Smooth muscle cell (in vitro differentiated cells): ENCODE measurements at regions not wholly inside any gene's neighbourhood (a gene's known extent, or its start where the extent isn't known, plus 50 kb on each side); places are given as distances from the start of the nearest gene placed in this dataset.

Source experiments
- DNase-seq: peaks from one replicate; lab custom pipeline; 2025; ENCODE audit not compliant: unreplicated experiment; lab: John Stamatoyannopoulos, UW
- H2AFZ ChIP-seq: fragments of 200-600 bp; sonication (generic); 2 replicates; pipeline ENCODE4 v1.6.0; 2016; ENCODE audit warnings: antibody characterized with exemption, low read depth, mild to moderate bottlenecking
- H3F3A ChIP-seq: fragments of 200-600 bp; sonication (generic); 2 replicates; pipeline ENCODE4 v1.6.0; 2017; ENCODE audit warnings: antibody characterized with exemption, low read depth
- H3K27ac ChIP-seq: fragments of 200-600 bp; sonication (generic); 2 replicates; pipeline ENCODE4 v1.5.1; 2016; ENCODE audit warnings: low read depth, mild to moderate bottlenecking
- H3K27me3 ChIP-seq: fragments of 200-600 bp; sonication (generic); 2 replicates; pipeline ENCODE4 v1.6.1; 2016; ENCODE audit warnings: low read depth, mild to moderate bottlenecking
- H3K36me3 ChIP-seq: fragments of 200-600 bp; sonication (generic); 2 replicates; pipeline ENCODE4 v1.5.1; 2016; ENCODE audit warnings: low read depth
- H3K4me1 ChIP-seq: fragments of 200-600 bp; sonication (generic); 2 replicates; pipeline ENCODE4 v1.5.1; 2016; ENCODE audit warnings: low read depth
- H3K4me2 ChIP-seq: fragments of 200-600 bp; sonication (generic); 2 replicates; pipeline ENCODE4 v1.6.0; 2016; ENCODE audit warnings: mild to moderate bottlenecking
- H3K4me3 ChIP-seq: fragments of 200-600 bp; sonication (generic); 2 replicates; pipeline ENCODE4 v1.5.1; 2016; ENCODE audit warnings: mild to moderate bottlenecking
- H3K79me2 ChIP-seq: fragments of 200-600 bp; sonication (generic); 2 replicates; pipeline ENCODE4 v1.6.0; 2016; ENCODE audit warnings: low read depth, mild to moderate bottlenecking
- H3K9ac ChIP-seq: fragments of 200-600 bp; sonication (generic); 2 replicates; pipeline ENCODE4 v1.6.0; 2016; ENCODE audit warnings: low read depth
- H3K9me3 ChIP-seq: fragments of 200-600 bp; sonication (generic); replicated peaks from 2 replicates; pipeline ENCODE4 v1.5.1; 2016; ENCODE audit warnings: low read depth
- H4K20me1 ChIP-seq: fragments of 200-600 bp; sonication (generic); 2 replicates; pipeline ENCODE4 v1.6.0; 2016; ENCODE audit warnings: low read depth
- CTCF ChIP-seq: fragments of 200-600 bp; sonication (generic); IDR thresholded peaks from 2 replicates; pipeline ENCODE4 v1.5.1; 2017; ENCODE audit warnings: borderline replicate concordance, mild to moderate bottlenecking, antibody characterized with exemption; ENCODE audit not compliant: insufficient read depth, poor library complexity, severe bottlenecking
- WGBS: methylation state at CpG from one replicate; pipeline ENCODE4 v1.1.7; 2016; ENCODE audit warnings: low lambda C conversion rate; 5-methylcytosine and 5-hydroxymethylcytosine counted together

DNA sequence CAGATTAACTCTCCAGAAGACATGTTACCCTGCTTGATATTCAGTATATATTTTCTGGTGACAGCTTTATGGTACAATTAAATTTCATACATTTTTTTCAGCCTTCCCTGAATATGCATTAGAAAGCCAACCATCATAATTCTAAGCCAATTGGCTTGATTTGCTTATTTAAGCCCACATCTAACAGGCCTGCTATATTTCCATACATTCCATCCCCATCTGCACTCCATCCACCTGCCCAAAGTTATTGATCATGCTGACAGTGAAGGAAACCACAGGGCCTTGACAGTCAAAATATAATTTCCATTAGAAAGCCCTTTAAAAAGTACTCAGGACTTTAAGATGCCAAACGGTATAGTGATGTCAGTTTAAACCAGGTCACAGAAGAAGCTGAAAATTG is 164.3 kb downstream of the GXYLT1 start:
- Histone ChIP-seq H3K9me3 (no peaks in the 10 kb centered on the region), H3K27ac (no peak overlapping the region), H3K27me3 (no peaks in the 10 kb centered on the region), H3K4me1 (peaks cover 6% of the 10 kb centered on the region), H3F3A (no peaks in the 10 kb centered on the region), H3K9ac (no peak overlapping the region), H3K36me3 (no peaks in the 10 kb centered on the region), H2AFZ (no peak overlapping the region), H4K20me1 (no peaks in the 10 kb centered on the region), H3K79me2 (no peaks in the 10 kb centered on the region), H3K4me3 (no peak overlapping the region), H3K4me2 (no peak overlapping the region)
- TF ChIP-seq CTCF = no peak
- no peak for DNase-seq
- WGBS = 66% methylated on average over 1 of the region's 1 CpG

DNA sequence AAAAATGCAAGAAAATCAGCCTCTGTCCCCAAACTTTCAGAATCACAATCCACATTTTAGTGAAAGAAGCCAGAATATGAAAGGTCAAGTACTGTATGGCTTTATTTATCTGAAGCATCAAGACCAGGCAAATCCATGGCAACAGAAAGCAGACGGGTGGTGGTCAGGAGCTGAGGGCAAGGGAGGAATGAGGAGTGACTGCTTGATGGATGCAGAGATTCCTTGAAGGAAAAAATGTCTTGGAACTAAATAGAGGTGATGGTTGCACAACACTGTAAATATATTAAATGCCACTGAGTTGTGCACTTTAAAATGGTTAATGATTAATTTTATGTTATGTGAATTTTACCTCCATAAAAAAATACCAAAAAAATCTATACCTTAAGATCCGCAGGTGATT is 165.1 kb downstream of the GXYLT1 start:
- H4K20me1 ChIP-seq = no peaks in the 10 kb centered on the region
- H3K36me3 ChIP-seq = no peaks in the 10 kb centered on the region
- TF ChIP-seq CTCF = no peak
- H3K4me2 ChIP-seq = no peak overlapping the region
- 79% methylated on average over 2 of the region's 2 CpGs for WGBS
- H3K9me3 ChIP-seq = no peaks in the 10 kb centered on the region
- no peak overlapping the region for H3K4me3 ChIP-seq
- no peaks in the 10 kb centered on the region for H3K79me2 ChIP-seq
- peaks cover 6% of the 10 kb centered on the region for H3K4me1 ChIP-seq
- no peak overlapping the region for H3K27ac ChIP-seq
- no peaks in the 10 kb centered on the region for H3F3A ChIP-seq
- H3K9ac ChIP-seq = no peak overlapping the region
- DNase-seq = no peak
- H2AFZ ChIP-seq = no peak overlapping the region
- no peaks in the 10 kb centered on the region for H3K27me3 ChIP-seq

- H3K27ac ChIP-seq = peak overlapping the region; percentile 69
- no peak overlapping the region for H3K9ac ChIP-seq
- H3K79me2 ChIP-seq = no peaks in the 10 kb centered on the region
- H3K27me3 ChIP-seq = no peaks in the 10 kb centered on the region
- no peak for TF ChIP-seq CTCF
- no peaks in the 10 kb centered on the region for H4K20me1 ChIP-seq
- H3F3A ChIP-seq = peaks cover 10% of the 10 kb centered on the region
- no peaks in the 10 kb centered on the region for H3K9me3 ChIP-seq
- DNase-seq = no peak
- peak overlapping the region; percentile 4 for H2AFZ ChIP-seq
- H3K4me1 ChIP-seq = peaks cover 29% of the 10 kb centered on the region
- WGBS = 15% methylated on average over 2 of the region's 2 CpGs
- no peak overlapping the region for H3K4me3 ChIP-seq
- no peaks in the 10 kb centered on the region for H3K36me3 ChIP-seq
- H3K4me2 ChIP-seq = peak overlapping the region; percentile 34
Measured at GRCh38 chr12:41972598-41972997, 172.1 kb downstream of the GXYLT1 start.

- H3K36me3 ChIP-seq = no peaks in the 10 kb centered on the region
- H3K4me2 ChIP-seq = peak overlapping the region; percentile 34
- no peak for TF ChIP-seq CTCF
- H4K20me1 ChIP-seq = no peaks in the 10 kb centered on the region
- no peaks in the 10 kb centered on the region for H3K27me3 ChIP-seq
- peaks cover 14% of the 10 kb centered on the region for H3F3A ChIP-seq
- H2AFZ ChIP-seq = peak overlapping the region; percentile 4
- H3K9ac ChIP-seq = no peak overlapping the region
- no peak overlapping the region for H3K4me3 ChIP-seq
- H3K27ac ChIP-seq = peak overlapping the region; percentile 69
- H3K79me2 ChIP-seq = no peaks in the 10 kb centered on the region
- peaks cover 33% of the 10 kb centered on the region for H3K4me1 ChIP-seq
- 36% methylated on average over 3 of the region's 3 CpGs for WGBS
- DNase-seq = no peak
- no peaks in the 10 kb centered on the region for H3K9me3 ChIP-seq
Measured at GRCh38 chr12:41972196-41972595, 172.5 kb downstream of the GXYLT1 start.
